GM21528 (cell line): ENCODE measurements at regions not wholly inside any gene's neighbourhood (a gene's known extent, or its start where the extent isn't known, plus 50 kb on each side); places are given as distances from the start of the nearest gene placed in this dataset.

ENCODE experiments used
- ATAC-seq: cut with Tn5 transposase; IDR thresholded peaks from one replicate; pipeline ENCODE4 v1.9.1; 2021; ENCODE audit warnings: mild to moderate bottlenecking, moderate library complexity; ENCODE audit not compliant: unreplicated experiment, low FRiP score

GRCh38 chr11:32262367-32262766 is 171.5 kb downstream of the RCN1 start:
- no peak for ATAC-seq

DNA sequence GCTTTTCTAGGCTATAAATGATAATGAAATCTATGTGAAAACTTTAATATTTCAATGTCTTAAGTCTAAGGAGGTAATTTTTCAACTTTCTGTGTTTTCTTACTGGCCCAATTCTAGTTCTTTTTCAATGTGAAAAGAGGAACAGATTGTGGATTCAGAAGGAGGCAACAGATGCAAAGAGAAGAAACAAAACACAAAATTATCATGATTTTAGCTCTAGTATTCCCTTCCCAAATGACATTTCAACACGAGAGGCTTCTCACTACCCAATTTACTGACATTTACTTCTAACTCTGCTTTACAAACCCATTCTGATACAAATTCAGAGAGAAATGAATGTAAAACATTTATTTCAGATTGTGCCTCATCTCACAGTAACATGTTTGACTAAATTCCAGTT is 169.4 kb downstream of the WT1 start:
- ATAC-seq = no peak

- ATAC-seq = no peak
Measured at GRCh38 chr11:32266601-32267000, 168.7 kb downstream of the WT1 start.

DNA sequence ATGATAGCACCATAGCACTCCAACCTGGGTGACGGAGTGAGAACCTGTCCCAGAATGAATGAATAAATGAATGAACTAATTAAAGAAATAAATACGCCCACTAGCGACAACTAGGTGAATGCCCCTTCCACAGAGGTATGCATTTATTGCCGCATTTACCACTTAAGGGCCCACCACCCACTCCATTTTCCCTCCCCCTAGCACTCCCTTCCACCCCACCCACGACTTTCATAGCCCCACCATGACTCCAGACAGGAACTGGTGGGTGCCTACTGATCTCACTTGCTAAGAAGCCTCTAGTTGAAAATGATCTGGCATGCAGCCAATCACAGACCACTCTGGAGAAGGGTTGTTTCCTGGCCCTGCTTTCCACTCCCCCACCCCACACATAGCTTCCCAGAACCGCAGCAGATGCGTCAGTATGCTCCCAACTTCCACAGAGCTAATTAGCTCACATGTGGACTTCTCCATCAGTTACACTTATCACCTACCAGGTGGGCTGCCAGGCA is 167.6 kb downstream of the WT1 start:
- no peak for ATAC-seq

DNA sequence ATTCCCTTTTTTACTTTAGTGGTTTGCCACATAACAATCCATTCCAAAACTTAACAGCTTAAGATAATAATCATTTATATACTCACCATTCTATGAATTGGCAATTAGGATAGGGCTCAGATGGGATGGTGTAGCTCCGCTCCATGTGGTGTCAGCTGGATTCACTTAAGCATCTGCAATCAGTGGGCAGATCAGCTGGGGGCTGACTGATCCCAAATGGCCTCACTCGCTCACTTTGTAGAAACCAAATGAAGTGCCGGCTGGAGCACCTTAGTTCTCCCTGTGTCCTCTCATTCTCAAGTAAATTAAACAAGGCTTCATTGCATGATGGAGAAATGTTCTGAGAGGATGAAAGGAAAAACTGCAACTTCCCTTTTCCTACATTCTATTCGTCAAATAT is 161.4 kb downstream of the WT1 start:
- no peak for ATAC-seq

DNA sequence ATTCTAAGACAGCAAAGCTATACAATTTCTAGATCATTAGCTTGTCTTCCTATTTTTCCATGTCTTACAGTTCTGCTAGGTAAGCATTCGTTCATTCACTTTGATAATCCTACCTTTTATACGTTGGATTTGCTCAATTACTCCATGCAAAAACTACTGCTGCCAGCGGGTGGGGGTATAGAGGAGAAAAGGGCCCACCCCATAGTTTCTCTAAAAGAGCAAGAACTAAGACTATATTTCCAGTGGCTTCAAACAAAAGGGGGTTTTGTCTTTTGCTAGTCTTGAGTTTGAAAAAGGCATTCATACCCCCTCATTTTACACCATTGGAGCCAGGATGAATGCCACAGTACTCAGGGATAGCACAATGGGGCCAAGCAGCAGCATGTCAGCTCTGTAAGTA is 155.7 kb downstream of the WT1 start:
- ATAC-seq = no peak

- no peak for ATAC-seq
Measured at GRCh38 chr11:32280339-32280738, 155.0 kb downstream of the WT1 start.

DNA sequence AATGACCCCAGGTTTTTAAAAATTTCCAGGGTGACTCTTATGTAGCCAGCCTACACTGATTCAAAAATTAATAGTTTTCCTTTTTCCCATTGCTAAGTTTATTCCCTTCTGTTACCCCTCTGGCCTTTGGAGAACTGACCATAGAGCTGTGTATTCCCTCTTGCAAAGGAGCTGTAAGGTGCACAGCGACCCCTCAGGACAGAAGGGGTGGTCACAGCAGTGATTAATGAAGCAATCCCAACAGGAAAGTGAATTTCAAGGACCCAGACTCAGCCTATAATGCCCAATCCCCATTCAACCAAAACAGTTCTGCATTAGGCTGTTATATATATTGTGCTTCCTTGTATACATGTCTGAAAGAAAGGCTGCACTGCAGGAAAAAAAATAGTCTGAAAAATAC is 147.1 kb downstream of the WT1 start:
- no peak for ATAC-seq

DNA sequence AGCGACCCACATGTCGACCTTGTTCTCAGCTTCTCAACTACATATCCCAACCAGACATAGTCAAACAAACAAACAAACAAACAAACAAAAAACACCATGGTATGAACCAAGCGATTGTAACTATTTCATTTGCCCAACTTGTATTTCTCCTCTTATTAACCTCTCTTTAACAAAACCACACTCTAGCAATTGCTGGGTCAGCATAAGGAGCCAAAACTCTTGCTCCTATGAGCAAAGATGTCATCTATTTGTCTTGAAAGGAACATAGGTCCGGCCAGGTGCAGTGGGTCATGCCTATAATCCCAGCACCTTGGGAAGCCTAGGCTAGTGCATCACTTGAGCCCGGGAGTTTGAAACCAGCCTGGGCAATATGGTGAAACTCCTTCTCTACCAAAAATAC is 145.6 kb downstream of the WT1 start:
- ATAC-seq = no peak

GRCh38 chr11:32290783-32291182 is 144.6 kb downstream of the WT1 start:
- ATAC-seq = no peak

GRCh38 chr11:32297611-32298011 is 137.7 kb downstream of the WT1 start:
- no peak for ATAC-seq

DNA sequence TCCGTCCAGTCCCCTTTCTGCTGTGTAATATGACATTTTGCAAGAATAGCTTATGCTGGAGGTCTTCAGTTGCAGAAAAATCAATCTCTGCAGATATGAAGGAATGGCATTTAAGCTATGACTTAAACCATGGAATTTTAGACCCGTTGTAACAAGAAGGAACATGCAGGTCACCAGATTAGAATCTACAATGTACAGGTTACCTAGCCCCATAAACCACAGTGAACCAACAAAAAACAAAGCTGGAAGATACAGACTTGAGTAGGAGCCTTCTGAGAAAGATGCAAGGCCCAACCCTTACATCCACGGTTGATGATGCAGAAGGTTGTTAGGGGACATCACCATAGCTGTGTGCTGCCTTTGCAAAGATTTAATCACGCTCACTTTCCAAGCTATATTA is 132.5 kb downstream of the WT1 start:
- no peak for ATAC-seq

- no peak for ATAC-seq
Measured at GRCh38 chr11:32304521-32304920, 130.8 kb downstream of the WT1 start.

DNA sequence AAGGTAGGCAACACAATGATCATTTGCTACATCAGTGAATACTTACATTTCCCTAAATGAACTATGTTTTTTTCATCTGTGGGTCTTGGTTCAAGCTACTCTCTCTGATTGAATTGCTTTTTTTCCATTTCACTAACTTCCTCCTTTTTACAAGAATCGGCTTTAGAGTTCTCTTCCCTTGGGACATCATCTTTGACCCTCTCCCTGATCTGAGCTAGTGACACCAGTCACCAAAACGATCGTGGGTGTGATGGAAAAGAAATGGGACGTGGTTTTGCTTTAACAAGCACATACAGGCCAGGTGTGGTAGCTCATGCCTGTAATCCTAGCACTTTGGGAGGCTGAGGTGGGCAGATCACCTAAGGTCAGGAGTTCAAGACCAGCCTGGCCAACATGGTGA is 129.9 kb downstream of the WT1 start:
- ATAC-seq = no peak

GRCh38 chr11:32307471-32307870 is 127.9 kb downstream of the WT1 start:
- ATAC-seq = no peak

DNA sequence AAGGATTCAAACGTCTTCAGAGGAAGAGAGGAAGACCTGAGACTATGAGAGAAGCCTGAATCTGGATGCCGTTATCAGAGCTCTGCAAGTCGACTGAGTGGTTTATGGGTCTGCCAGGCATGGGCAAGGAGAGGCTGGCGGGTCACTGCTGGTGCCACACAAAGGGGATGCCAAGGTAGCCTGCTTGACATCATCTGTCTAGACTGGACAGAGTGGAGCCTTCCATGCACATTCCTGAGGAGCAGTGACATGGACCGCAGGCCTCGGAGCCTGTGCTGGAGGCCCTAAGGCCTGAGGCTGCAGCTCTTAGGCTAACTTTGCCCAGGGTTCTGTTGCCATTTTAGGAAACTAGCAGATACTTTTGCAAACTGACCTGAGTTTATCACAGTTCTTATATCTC is 127.4 kb downstream of the WT1 start:
- ATAC-seq = no peak

GRCh38 chr11:32309530-32310213 is 125.7 kb downstream of the WT1 start:
- ATAC-seq = no peak

DNA sequence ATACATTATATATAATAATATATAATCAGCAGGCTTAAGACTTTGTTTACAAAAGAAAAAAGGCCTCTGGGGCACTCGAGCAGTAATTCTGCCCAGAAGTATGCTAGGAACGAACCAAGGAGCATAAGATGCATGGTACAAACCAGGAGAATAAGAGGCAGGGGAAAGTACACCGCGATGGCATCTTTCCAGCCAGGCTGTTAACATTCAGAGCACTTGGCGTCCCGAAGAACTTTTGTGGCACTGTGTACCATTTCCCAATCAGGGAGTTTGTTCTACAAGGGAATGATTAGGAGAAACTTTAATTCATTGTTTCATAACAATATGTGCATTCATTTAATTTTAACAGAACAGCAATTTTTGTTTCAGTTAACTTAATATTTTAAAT is 125.1 kb downstream of the WT1 start:
- no peak for ATAC-seq

- no peak for ATAC-seq
Measured at GRCh38 chr11:32311346-32312065, 123.8 kb downstream of the WT1 start.

DNA sequence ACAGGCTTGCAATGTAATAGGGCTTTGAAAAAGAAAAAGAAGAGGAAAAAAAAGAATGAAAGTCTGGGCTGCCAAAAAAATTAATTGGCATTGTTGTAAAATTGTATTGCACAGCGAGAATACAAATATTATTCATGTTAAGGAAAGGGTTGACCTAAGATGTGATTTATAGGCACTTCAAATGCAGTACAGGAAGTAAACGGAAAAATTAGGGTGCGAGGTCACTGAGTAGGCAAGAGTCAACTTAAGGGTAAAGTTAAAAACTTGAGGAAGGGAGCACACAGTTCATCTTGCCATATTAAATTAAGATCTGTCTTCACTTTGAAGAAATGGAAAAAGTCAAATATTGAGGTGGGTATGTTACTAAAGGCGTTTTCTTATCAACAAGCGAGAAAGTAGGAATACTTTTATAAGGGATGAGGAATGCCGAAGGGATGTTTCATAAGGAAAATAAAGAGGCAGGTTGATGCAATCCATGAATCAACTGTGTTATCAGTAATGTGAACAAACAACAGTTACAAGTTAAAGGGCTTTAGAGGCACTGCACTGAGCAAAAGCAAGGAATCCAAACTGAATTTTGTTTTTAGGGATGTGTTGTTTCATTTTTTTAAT is 123.0 kb downstream of the WT1 start:
- no peak for ATAC-seq

- ATAC-seq = no peak
Measured at GRCh38 chr11:32312865-32313403, 122.4 kb downstream of the WT1 start.
